WTC11 (cell line): ENCODE measurements at regions not wholly inside any gene's neighbourhood (a gene's known extent, or its start where the extent isn't known, plus 50 kb on each side); places are given as distances from the start of the nearest gene placed in this dataset.

Source experiments
- ATF1 ChIP-seq: sonication (generic); formaldehyde crosslinking; IDR thresholded peaks from 2 replicates; pipeline ENCODE4 v1.8.1; 2023; ENCODE audit warnings: mild to moderate bottlenecking, moderate library complexity, missing genetic modification reagents
- CBFB ChIP-seq: sonication (generic); formaldehyde crosslinking; IDR thresholded peaks from 2 replicates; pipeline ENCODE4 v1.8.1; 2022; ENCODE audit warnings: mild to moderate bottlenecking, low read depth, missing genetic modification reagents
- CTCF ChIP-seq: fragments of 200-600 bp; IDR thresholded peaks from 2 replicates; pipeline ENCODE4 v1.8.0; 2022; ENCODE audit warnings: antibody characterized with exemption
- FOXJ3 ChIP-seq: sonication (generic); formaldehyde crosslinking; IDR thresholded peaks from 2 replicates; pipeline ENCODE4 v1.9.0; 2021; ENCODE audit warnings: missing genetic modification reagents, mild to moderate bottlenecking, borderline replicate concordance
- GTF2I ChIP-seq: fragments of 250-450 bp; sonication (Bioruptor Pico); conservative IDR thresholded peaks from 2 replicates; pipeline ENCODE4 v1.4.0; 2021; ENCODE audit warnings: mild to moderate bottlenecking
- NFE2L1 ChIP-seq: sonication (generic); formaldehyde crosslinking; IDR thresholded peaks from 2 replicates; pipeline ENCODE4 v1.8.1; 2023; ENCODE audit warnings: missing genetic modification reagents
- NR1H2 ChIP-seq: sonication (generic); formaldehyde crosslinking; IDR thresholded peaks from 2 replicates; pipeline ENCODE4 v1.9.0; 2021; ENCODE audit warnings: mild to moderate bottlenecking, moderate library complexity, missing genetic modification reagents
- NR2C2 ChIP-seq: sonication (generic); formaldehyde crosslinking; IDR thresholded peaks from 2 replicates; pipeline ENCODE4 v1.8.0; 2022; ENCODE audit warnings: mild to moderate bottlenecking, missing genetic modification reagents
- RORB ChIP-seq: fragments of 250-450 bp; sonication (Bioruptor Pico); IDR thresholded peaks from 2 replicates; pipeline ENCODE4 v1.9.0; 2021; ENCODE audit warnings: mild to moderate bottlenecking
- ZNF281 ChIP-seq: sonication (generic); formaldehyde crosslinking; IDR thresholded peaks from 2 replicates; pipeline ENCODE4 v1.8.0; 2023; ENCODE audit warnings: mild to moderate bottlenecking, missing genetic modification reagents

GRCh38 chr13:18948664-18949488, 232.7 kb downstream of the TUBA3C start:
- TF ChIP-seq GTF2I (CRISPR knock-in tag) = no peak
- TF ChIP-seq ZNF281 (CRISPR knock-in tag) = no peak
- TF ChIP-seq ATF1 (CRISPR knock-in tag) = no peak
- no peak for TF ChIP-seq CTCF
- TF ChIP-seq CBFB (CRISPR knock-in tag) = no peak
- TF ChIP-seq FOXJ3 (CRISPR knock-in tag) = no peak
- TF ChIP-seq RORB (CRISPR knock-in tag) = no peak
- TF ChIP-seq NR1H2 (CRISPR knock-in tag) = no peak
- TF ChIP-seq NFE2L1 (CRISPR knock-in tag) = no peak
- no peak for TF ChIP-seq NR2C2 (CRISPR knock-in tag)
